Trophoblast cell (in vitro differentiated cells and primary cell): ENCODE measurements at regions not wholly inside any gene's neighbourhood (a gene's known extent, or its start where the extent isn't known, plus 50 kb on each side); places are given as distances from the start of the nearest gene placed in this dataset.
A peak's percentile ranks its signal among the peaks of the same experiment; 100 is the strongest.

Experiments
- DNase-seq, 2 donors: peaks; one replicate each; pipeline ENCODE4 v3.0.0-alpha.2; 2016
- H2AFZ ChIP-seq: 2 replicates; pipeline ENCODE4 v1.6.1; 2013; ENCODE audit warnings: low read length, moderate library complexity, mild to moderate bottlenecking; ENCODE audit not compliant: insufficient read depth, poor library complexity
- H2AK5ac ChIP-seq: 2 replicates; pipeline ENCODE4 v1.6.1; 2013; ENCODE audit warnings: mild to moderate bottlenecking, low read length
- H2BK120ac ChIP-seq: 2 replicates; pipeline ENCODE4 v1.6.1; 2013; ENCODE audit warnings: low read length, mild to moderate bottlenecking, moderate library complexity; ENCODE audit not compliant: insufficient read depth, poor library complexity
- H2BK12ac ChIP-seq: 2 replicates; pipeline ENCODE4 v1.6.1; 2013; ENCODE audit warnings: mild to moderate bottlenecking, low read length, moderate library complexity
- H2BK5ac ChIP-seq: 2 replicates; pipeline ENCODE4 v1.6.1; 2013; ENCODE audit warnings: low read length, low read depth, moderate library complexity, mild to moderate bottlenecking; ENCODE audit not compliant: poor library complexity
- H3K14ac ChIP-seq: 2 replicates; pipeline ENCODE4 v1.6.1; 2013; ENCODE audit warnings: mild to moderate bottlenecking, low read length
- H3K18ac ChIP-seq: 2 replicates; pipeline ENCODE4 v1.6.1; 2013; ENCODE audit warnings: mild to moderate bottlenecking, low read length
- H3K23ac ChIP-seq: 2 replicates; pipeline ENCODE4 v1.6.1; 2013; ENCODE audit warnings: low read length
- H3K27ac ChIP-seq: 2 replicates; pipeline ENCODE4 v1.5.1; 2013; ENCODE audit warnings: low read depth, mild to moderate bottlenecking, inconsistent platforms, low read length, moderate library complexity
- H3K27me3 ChIP-seq: 2 replicates; pipeline ENCODE4 v1.6.1; 2013; ENCODE audit warnings: inconsistent platforms, mild to moderate bottlenecking, low read length, moderate library complexity; ENCODE audit not compliant: insufficient read depth
- H3K36me3 ChIP-seq, 2 experiments: 1 replicate in 1 of 2; 2 replicates in 1 of 2; pipeline ENCODE4 v1.6.1; 2013; ENCODE audit warnings: low read length in 2 of 2, mild to moderate bottlenecking in 2 of 2, moderate library complexity in 1 of 2; ENCODE audit not compliant: insufficient read depth in 2 of 2, control insufficient read depth in 1 of 2
- H3K4ac ChIP-seq: 2 replicates; pipeline ENCODE4 v1.6.1; 2013; ENCODE audit warnings: low read depth, mild to moderate bottlenecking, low read length, moderate library complexity
- H3K4me1 ChIP-seq, 2 experiments: 1 replicate in 1 of 2; 2 replicates in 1 of 2; pipeline ENCODE4 v1.6.1; 2013; ENCODE audit warnings: low read length in 2 of 2, mild to moderate bottlenecking in 2 of 2, moderate library complexity in 1 of 2; ENCODE audit not compliant: insufficient read depth in 2 of 2, control insufficient read depth in 1 of 2
- H3K4me2 ChIP-seq: 2 replicates; pipeline ENCODE4 v1.6.1; 2013; ENCODE audit warnings: inconsistent platforms, mild to moderate bottlenecking, low read length, moderate library complexity
- H3K4me3 ChIP-seq: 2 replicates; pipeline ENCODE4 v1.5.1; 2013; ENCODE audit warnings: mild to moderate bottlenecking, low read depth, low read length, inconsistent platforms
- H3K79me1 ChIP-seq: one replicate; pipeline ENCODE4 v1.6.1; 2013; ENCODE audit warnings: low read length
- H3K79me2 ChIP-seq: 2 replicates; pipeline ENCODE4 v1.6.1; 2013; ENCODE audit warnings: low read length, mild to moderate bottlenecking; ENCODE audit not compliant: control insufficient read depth, insufficient read depth, poor library complexity
- H3K9ac ChIP-seq: 2 replicates; pipeline ENCODE4 v1.6.1; 2013; ENCODE audit warnings: mild to moderate bottlenecking, low read length
- H3K9me3 ChIP-seq: 2 replicates; pipeline ENCODE4 v1.6.1; 2013; ENCODE audit warnings: low read depth, mild to moderate bottlenecking, control low read depth, inconsistent platforms, low read length; ENCODE audit not compliant: insufficient read depth
- H4K12ac ChIP-seq: 2 replicates; pipeline ENCODE4 v1.6.1; 2013; ENCODE audit warnings: low read depth, mild to moderate bottlenecking, low read length, moderate library complexity
- H4K8ac ChIP-seq: 2 replicates; pipeline ENCODE4 v1.6.1; 2013; ENCODE audit warnings: low read depth, mild to moderate bottlenecking, low read length, moderate library complexity
- H4K91ac ChIP-seq: one replicate; pipeline ENCODE4 v1.6.1; 2013; ENCODE audit warnings: low read depth, mild to moderate bottlenecking, low read length, moderate library complexity
- WGBS: extraction: QIAGEN DNeasy Blood & Tissue Kit; methylation state at CpG from one replicate; pipeline ENCODE4 v1.1.7; 2013; ENCODE audit warnings: missing lambda C conversion rate; ENCODE audit not compliant: insufficient read length, insufficient coverage; ENCODE audit errors: extremely low coverage; 5-methylcytosine and 5-hydroxymethylcytosine counted together

DNA sequence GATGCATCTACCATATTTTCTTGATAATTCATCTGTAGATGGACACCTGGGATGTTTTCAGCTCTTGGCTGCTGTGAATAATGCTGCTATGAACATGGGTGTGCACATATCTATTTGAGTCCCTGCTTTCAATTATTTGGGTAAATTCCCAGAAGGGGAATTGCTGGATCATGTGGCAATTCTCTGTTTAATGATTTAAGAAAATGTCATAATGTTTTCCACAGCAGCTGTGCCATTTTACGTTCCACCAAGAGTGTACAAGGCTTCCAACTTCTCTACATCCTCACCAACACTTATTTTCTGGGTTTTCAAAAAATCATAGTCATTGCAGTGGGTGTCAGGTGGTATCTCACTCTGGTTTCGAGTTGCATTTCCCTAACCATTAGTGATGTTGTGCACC lies 64.4 kb downstream of the NSMCE3 start:
- Histone ChIP-seq H2BK12ac (no peak overlapping the region), H4K12ac (no peak overlapping the region), H4K91ac (no peak overlapping the region), H3K4ac (no peak overlapping the region), H3K36me3 (no peaks in the 10 kb centered on the region), H3K9ac (no peak overlapping the region), H4K8ac (no peak overlapping the region), H3K23ac (no peak overlapping the region), H2AK5ac (no peak overlapping the region), H3K79me2 (no peaks in the 10 kb centered on the region), H2BK5ac (no peak overlapping the region), H2AFZ (no peak overlapping the region), H3K4me1 (no peaks in the 10 kb centered on the region), H3K4me3 (no peak overlapping the region), H3K79me1 (no peaks in the 10 kb centered on the region), H2BK120ac (no peak overlapping the region), H3K14ac (no peak overlapping the region), H3K9me3 (peaks cover 3% of the 10 kb centered on the region), H3K27me3 (no peaks in the 10 kb centered on the region), H3K18ac (no peak overlapping the region), H3K27ac (no peak overlapping the region), H3K4me2 (no peak overlapping the region)
- WGBS, result no CpG with 5 or more reads among the region's 2 CpGs
- peak; percentile 1 to 36 for DNase-seq

DNA sequence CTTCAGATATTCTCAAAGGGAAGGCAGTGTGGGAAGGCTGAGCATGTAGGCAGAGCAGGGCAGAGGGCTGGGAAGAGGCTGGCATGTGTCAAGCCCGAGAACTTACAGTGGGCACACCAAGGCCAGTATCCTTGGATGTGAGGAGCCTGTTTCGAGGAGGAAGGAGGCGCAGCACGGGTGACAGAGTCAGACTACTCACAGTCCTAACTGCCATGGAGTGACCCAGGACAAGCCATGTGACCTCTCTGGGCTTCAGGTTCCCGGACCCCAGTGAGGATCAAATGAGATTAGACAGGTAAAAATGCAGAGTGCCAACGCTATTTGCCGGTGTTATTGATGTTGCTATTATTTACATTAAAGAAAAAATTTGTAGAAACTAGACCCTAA lies 65.3 kb downstream of the NSMCE3 start:
- no peak overlapping the region for H4K91ac ChIP-seq
- no peak overlapping the region for H3K23ac ChIP-seq
- H3K9ac ChIP-seq, result no peak overlapping the region
- no peak overlapping the region for H3K4ac ChIP-seq
- no peak overlapping the region for H2BK5ac ChIP-seq
- no peaks in the 10 kb centered on the region for H3K79me1 ChIP-seq
- no peak for DNase-seq
- H3K27me3 ChIP-seq, result no peaks in the 10 kb centered on the region
- H3K36me3 ChIP-seq, result no peaks in the 10 kb centered on the region
- no peaks in the 10 kb centered on the region for H3K79me2 ChIP-seq
- no peak overlapping the region for H2BK120ac ChIP-seq
- no peak overlapping the region for H3K4me3 ChIP-seq
- H3K4me1 ChIP-seq, result no peaks in the 10 kb centered on the region
- no peak overlapping the region for H3K27ac ChIP-seq
- peaks cover 3% of the 10 kb centered on the region for H3K9me3 ChIP-seq
- no CpG with 5 or more reads among the region's 7 CpGs for WGBS
- no peak overlapping the region for H2AK5ac ChIP-seq
- H2AFZ ChIP-seq, result no peak overlapping the region
- H4K8ac ChIP-seq, result no peak overlapping the region
- no peak overlapping the region for H4K12ac ChIP-seq
- H2BK12ac ChIP-seq, result no peak overlapping the region
- H3K18ac ChIP-seq, result no peak overlapping the region
- no peak overlapping the region for H3K4me2 ChIP-seq
- H3K14ac ChIP-seq, result no peak overlapping the region

- no CpG with 5 or more reads among the region's 8 CpGs for WGBS
- no peak overlapping the region for H4K91ac ChIP-seq
- no peak overlapping the region for H2BK5ac ChIP-seq
- H3K4me2 ChIP-seq, result no peak overlapping the region
- no peak overlapping the region for H3K27ac ChIP-seq
- H3K4ac ChIP-seq, result no peak overlapping the region
- no peak overlapping the region for H3K4me3 ChIP-seq
- H4K8ac ChIP-seq, result no peak overlapping the region
- no peak overlapping the region for H3K23ac ChIP-seq
- no peaks in the 10 kb centered on the region for H3K27me3 ChIP-seq
- H2AK5ac ChIP-seq, result no peak overlapping the region
- DNase-seq, result no peak
- H3K79me2 ChIP-seq, result no peaks in the 10 kb centered on the region
- H3K18ac ChIP-seq, result no peak overlapping the region
- no peak overlapping the region for H4K12ac ChIP-seq
- no peak overlapping the region for H3K9ac ChIP-seq
- peaks cover 3% of the 10 kb centered on the region for H3K9me3 ChIP-seq
- no peaks in the 10 kb centered on the region for H3K4me1 ChIP-seq
- H3K79me1 ChIP-seq, result no peaks in the 10 kb centered on the region
- no peak overlapping the region for H2BK120ac ChIP-seq
- H2BK12ac ChIP-seq, result no peak overlapping the region
- no peaks in the 10 kb centered on the region for H3K36me3 ChIP-seq
- no peak overlapping the region for H3K14ac ChIP-seq
- H2AFZ ChIP-seq, result no peak overlapping the region
These were observed 65.8 kb downstream of the NSMCE3 start for GRCh38 chr15:29203718-29204368.

DNA sequence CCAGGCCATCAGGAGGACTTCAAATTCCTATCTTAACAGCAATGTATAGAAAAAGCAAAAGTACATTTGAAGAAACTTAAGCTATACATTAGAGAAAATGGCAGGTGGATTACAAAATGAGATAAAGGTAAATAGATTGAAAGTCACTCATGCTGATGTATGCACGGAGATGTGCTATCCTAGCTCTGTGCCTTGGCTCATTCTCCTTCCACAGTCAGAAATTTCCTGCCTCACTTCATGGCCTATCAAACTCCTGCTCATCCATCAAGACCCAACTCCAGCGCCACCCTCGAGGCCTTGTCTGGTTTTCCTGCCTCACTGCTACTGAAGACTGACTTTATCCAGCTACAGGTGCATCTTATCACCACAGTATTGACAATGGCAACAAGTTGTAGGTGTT lies 72.9 kb downstream of the NSMCE3 start:
- WGBS, result no CpG with 5 or more reads among the region's 3 CpGs
- no peak overlapping the region for H3K9ac ChIP-seq
- no peak overlapping the region for H3K4me2 ChIP-seq
- H4K91ac ChIP-seq, result no peak overlapping the region
- peaks cover 0 to 5% of the 10 kb centered on the region in 2 experiments for H3K4me1 ChIP-seq
- H3K36me3 ChIP-seq, result no peaks in the 10 kb centered on the region
- no peak overlapping the region for H4K8ac ChIP-seq
- H2BK120ac ChIP-seq, result no peak overlapping the region
- no peak overlapping the region for H2AK5ac ChIP-seq
- no peaks in the 10 kb centered on the region for H3K79me2 ChIP-seq
- no peak overlapping the region for H2BK12ac ChIP-seq
- H2BK5ac ChIP-seq, result no peak overlapping the region
- H3K23ac ChIP-seq, result no peak overlapping the region
- H3K4me3 ChIP-seq, result no peak overlapping the region
- no peak overlapping the region for H3K4ac ChIP-seq
- no peaks in the 10 kb centered on the region for H3K27me3 ChIP-seq
- no peak overlapping the region for H3K27ac ChIP-seq
- no peak overlapping the region for H2AFZ ChIP-seq
- no peaks in the 10 kb centered on the region for H3K9me3 ChIP-seq
- H4K12ac ChIP-seq, result no peak overlapping the region
- DNase-seq, result no peak
- no peak overlapping the region for H3K14ac ChIP-seq
- H3K79me1 ChIP-seq, result no peaks in the 10 kb centered on the region
- no peak overlapping the region for H3K18ac ChIP-seq
